CD4-positive, alpha-beta T cell treated with Interleukin-2 at 100 ng/mL for 4 hours (primary cell): ENCODE measurements at regions not wholly inside any gene's neighbourhood (a gene's known extent, or its start where the extent isn't known, plus 50 kb on each side); places are given as distances from the start of the nearest gene placed in this dataset.
"Not testable (repeated sequence)": the region's sequence is repeated elsewhere in the genome, so short reads cannot be mapped to it uniquely, and the experiment has no call there.

Experiments used
- DNase-seq: peaks from one replicate; pipeline ENCODE4 v3.0.0-alpha.2; 2020; ENCODE audit warnings: low spot score

DNA sequence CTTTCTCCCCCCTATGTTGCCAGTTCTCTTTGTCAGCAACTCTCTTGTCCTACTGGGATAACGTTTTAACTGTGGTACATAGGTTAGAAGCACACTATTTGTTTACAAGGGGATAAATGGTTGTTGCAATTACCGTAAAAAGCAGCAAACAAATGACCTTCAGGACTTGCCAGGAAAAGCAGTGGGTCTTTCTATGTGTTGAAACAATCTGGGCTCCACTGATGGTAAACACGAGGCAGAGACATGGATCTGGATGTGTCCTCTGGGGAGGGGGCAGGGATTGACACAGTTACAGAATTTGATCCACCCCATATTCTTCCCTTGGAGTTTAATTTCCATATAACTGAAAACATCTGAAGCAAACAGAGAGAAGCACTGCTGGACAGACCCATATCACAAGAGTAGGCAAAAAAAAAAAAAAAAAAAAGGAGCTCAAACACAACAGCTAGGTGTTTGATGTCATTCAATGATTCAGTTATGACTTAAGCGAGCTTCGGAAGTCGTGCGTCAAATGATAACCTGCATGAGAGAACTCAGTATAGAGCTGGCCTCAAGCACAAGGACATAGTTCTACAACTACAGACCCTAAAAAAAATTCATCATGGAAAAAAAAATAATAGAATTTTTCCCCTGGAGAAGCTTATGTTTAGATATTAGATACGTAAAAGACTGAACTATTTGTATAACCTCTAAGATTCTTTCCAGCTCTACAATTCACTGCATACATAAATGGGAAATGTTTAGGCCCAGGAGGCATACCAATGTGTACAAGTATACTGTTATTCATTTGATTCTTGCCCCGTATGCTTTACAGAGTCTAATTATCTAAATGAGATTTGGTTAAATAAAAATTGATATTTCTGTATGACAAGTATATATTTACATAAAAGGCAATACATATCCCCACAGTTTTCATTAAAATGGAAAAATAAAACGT lies 127.7 kb downstream of the ALDH8A1 start:
- no peak for DNase-seq

GRCh38 chr6:134821397-134821796 lies 128.5 kb downstream of the ALDH8A1 start:
- no peak for DNase-seq

- no peak for DNase-seq
Measured at GRCh38 chr6:134819863-134820800, 129.8 kb downstream of the ALDH8A1 start.

DNA sequence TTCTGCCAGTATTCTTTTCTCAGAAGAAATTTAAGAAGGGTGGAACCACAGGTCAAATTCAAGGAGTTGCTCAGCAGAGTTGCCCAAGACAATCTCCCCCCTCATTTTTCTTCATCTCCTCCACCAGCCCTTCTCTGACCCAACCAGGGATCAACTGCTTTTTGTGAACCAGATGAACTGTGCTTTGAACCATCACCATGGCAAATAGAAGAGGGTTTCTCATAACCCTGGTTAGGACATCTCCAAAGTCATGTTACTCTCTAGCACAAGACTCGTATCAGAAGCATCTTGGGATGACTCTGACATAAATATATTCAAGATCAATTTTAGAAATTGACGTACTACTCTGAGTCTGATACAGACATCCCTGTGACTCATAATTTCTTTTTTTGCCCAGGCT lies 130.7 kb downstream of the ALDH8A1 start:
- DNase-seq = no peak

- DNase-seq = no peak
Measured at GRCh38 chr6:134817448-134817847, 132.5 kb downstream of the ALDH8A1 start.

DNA sequence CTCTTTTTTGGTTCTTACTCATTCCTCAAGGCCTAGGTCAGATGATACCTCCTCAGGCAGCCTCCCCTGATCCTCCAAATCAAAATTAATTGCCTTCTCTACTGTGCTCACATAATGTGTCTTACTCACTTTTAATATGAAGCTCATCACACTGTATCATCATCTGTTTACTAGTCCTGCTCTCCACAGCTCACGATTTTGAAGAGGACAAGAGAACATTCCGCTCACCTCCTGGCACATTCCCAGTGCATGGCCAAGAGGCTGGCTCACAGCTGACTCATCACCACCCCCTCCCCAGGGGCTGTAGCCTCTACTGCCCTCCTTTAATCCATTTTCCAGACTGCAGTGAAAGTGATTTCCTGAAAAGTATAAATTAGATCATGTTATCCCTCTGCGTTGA lies 133.1 kb downstream of the ALDH8A1 start:
- no peak for DNase-seq

GRCh38 chr6:134816300-134816699 lies 133.6 kb downstream of the ALDH8A1 start:
- no peak for DNase-seq

- no peak for DNase-seq
Measured at GRCh38 chr6:134814076-134814695, 135.7 kb downstream of the ALDH8A1 start.

DNA sequence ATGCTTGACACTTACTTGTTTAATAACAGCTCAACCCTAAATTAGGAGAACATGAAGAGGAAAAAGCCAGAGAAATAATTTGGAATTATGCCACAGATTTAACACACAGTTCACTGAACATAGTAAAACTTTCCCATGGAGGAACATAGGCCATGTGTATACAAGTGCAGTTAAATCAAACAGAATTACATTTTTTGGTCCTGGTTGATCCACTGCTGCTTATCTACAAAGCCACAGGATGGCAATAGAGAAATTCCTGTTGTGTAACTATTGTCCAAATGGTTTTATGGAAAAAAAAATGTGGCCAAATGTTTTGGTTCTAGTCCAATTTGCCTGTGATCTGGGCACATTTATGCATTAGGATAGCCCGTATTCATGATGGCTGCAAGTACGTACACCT lies 136.8 kb downstream of the ALDH8A1 start:
- no peak for DNase-seq

DNA sequence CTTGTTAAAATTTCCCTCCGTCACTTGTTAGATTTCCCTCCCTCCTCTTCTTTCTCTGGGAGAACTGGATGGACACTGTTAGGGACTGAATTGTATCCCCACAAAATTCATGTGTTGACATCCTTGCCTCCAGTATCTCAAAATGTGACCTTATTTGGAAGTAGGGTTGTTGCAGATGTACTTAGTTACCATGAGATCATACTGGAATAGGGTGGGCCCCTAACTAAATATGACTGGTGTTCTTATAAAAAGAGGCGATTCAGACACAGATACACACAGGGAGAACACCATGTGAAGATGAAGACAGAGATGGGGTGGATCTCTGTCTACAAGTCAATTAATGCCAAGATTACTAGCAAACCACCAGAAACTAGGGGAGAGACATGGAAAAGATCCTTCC lies 139.5 kb downstream of the ALDH8A1 start:
- DNase-seq = no peak

GRCh38 chr6:134809130-134809529 lies 140.8 kb downstream of the ALDH8A1 start:
- DNase-seq = no peak

GRCh38 chr6:134806180-134806798 lies 143.6 kb downstream of the ALDH8A1 start:
- DNase-seq = no peak

GRCh38 chr6:134805168-134805567 lies 144.7 kb downstream of the ALDH8A1 start:
- no peak for DNase-seq

DNA sequence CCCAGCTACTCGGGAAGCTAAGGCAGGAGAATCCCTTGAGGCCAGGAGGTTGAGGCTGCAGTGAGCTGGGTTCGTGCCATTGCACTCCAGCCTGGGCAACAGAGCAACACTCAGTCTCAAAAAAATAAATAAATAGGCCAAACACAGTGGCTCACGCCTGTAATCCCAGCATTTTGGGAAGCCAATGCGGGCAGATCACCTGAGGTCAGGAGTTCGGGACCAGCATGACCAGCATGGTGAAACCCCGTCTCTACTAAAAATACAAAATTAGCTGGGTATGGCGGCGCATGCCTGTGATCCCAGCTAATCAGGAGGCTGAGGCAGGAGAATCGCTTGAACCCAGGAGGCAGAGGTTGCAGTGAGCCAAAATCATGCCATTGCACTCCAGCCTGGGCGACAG lies 145.6 kb downstream of the ALDH8A1 start:
- DNase-seq = not testable (repeated sequence)

DNA sequence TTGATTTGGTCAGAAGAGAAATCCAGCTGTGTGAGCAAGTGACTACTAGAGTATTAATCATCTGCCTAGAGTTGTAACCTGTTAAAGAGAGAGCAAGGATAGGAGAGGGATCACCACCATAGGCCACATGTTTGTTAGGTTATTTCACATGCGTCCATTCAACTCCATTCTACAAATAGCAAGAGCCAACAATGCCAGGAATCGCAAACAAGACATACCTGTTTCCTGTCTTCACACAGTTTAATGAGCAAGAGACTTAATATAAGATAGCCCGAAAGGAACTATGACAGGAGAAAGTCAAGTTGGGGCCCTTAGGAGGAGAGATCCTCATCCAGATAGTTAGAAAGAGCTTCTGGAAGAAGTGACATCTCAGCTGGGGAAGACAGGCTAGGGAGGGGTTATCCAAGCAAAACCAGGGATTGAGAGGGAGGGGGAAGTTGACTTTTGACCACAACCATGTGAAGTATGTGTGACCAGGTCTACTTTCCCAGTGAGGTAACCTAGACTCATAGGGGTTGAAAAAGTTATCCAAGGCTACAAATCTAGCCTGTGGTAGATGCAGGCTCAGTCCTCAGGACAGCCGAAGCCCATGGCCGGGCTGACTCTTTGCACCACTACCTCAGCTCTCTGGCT lies 147.4 kb downstream of the ALDH8A1 start:
- no peak for DNase-seq

DNA sequence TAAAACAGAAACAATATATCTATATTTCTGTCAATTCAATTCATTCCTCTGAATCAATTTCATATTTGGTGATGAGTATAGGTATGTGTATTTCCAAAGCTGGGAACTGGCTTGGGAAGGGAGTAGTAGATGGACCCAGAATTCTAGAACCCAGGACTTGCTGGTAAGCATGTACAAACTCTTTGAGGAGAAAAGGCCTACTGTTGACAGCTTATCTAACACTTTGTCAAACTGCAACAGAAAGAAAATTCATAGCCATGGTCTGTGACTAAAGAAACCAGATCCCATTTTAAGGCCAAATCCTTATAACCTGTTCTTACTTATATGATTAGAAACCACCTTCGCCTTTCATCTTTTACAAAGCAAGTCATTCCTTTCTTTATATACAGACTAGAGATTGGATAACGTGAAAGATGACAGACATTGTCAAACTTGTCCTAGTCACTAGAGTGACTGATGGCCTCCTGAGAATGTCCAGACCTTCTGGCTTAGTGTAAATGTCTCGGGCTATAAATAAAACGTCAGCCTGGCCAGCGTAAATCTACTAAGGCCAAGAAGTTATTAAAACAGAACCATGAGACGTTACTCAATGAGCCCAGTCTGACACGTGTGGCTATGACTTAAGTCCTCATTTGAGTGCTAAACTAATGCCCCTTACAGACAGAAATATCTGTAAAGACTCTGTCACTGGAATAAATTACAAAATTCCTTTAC lies 152.3 kb downstream of the ALDH8A1 start:
- no peak for DNase-seq

DNA sequence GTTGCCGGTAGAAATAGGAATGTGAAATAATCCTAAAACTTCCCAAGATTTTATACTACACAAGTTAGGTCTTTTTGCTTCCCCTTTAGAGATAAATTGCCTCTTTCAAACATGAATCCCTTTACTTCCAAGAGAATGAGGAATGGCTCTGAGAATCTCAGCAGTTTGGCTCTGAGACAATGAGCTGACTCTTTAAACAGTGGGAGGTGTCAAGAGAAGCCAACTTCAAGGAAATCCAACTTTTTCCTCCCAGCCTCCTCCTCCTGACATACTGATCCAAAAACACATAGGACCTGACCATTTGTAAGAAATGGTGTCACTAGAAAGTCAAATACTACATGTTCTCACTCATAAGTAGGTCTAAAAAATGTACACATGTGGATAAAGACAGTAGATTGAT lies 154.2 kb downstream of the ALDH8A1 start:
- no peak for DNase-seq

GRCh38 chr6:134795001-134795400 lies 154.9 kb downstream of the ALDH8A1 start:
- no peak for DNase-seq

- not testable (repeated sequence) for DNase-seq
Measured at GRCh38 chr6:134791243-134791843, 158.6 kb downstream of the ALDH8A1 start.

DNA sequence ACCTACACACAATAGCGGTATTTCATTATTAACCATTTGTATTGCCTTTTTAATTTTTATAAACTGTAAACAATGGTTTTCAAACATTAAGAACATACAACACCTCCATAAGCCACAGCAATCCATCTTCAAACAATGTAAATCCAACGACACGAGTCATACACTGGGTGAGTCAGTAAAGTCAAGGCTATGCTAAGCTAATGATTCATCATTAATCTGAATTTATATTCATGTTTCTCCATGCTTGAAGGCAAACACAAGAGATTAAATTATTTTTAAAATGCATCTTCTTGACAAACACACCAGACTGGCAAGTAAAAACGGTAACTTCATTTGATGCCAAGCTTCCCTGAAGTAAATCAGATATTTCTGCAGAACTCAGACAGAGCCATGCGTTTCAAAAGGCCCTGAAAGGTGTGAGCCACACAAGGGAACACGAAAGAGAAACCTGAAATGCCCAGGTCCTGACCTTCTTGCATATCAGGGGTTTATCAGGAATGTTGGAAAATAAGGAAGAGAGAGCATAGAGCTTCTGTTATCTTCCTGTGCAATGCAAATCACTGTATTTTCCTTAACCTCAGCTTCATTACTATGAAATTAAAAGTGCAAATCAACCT lies 162.5 kb downstream of the ALDH8A1 start:
- no peak for DNase-seq
